A673 (cell line): ENCODE measurements at regions not wholly inside any gene's neighbourhood (a gene's known extent, or its start where the extent isn't known, plus 50 kb on each side); places are given as distances from the start of the nearest gene placed in this dataset.

ENCODE experiments used
- BruUV-seq: library from RNA; stranded (reverse); fragments of 400-500 nt; replicated peaks from 2 replicates; lab custom pipeline; 2021; lab: Mats Ljungman, UMichigan
- CTCF ChIA-PET: fragments of 300-600 bp; sonication (Branson Sonifier 250); formaldehyde crosslinking; loops from one replicate; lab custom pipeline; 2022; ENCODE audit warnings: antibody characterized with exemption; lab: Charles Lee
- POLR2A ChIA-PET: fragments of 300-600 bp; sonication (Branson Sonifier 250); formaldehyde crosslinking; loops from one replicate; lab custom pipeline; 2022; ENCODE audit warnings: antibody characterized with exemption; ENCODE audit not compliant: low non-redundant PET; lab: Charles Lee
- DNase-seq: peaks from one replicate; pipeline ENCODE4 v3.0.0-alpha.2; 2015; ENCODE audit warnings: low spot score
- H3K27ac ChIP-seq: fragments of 200-600 bp; sonication (generic); 2 replicates; pipeline ENCODE4 v1.5.1; 2016; ENCODE audit warnings: mixed run types, low read depth, mild to moderate bottlenecking, mixed read lengths, antibody characterized with exemption, low read length; ENCODE audit not compliant: poor library complexity, severe bottlenecking
- H3K27me3 ChIP-seq: fragments of 200-600 bp; sonication (generic); replicated peaks from 2 replicates; pipeline ENCODE4 v1.6.1; 2017; ENCODE audit warnings: mixed run types, low read depth, mild to moderate bottlenecking, mixed read lengths, antibody characterized with exemption, low read length; ENCODE audit not compliant: insufficient read depth, poor library complexity
- H3K36me3 ChIP-seq: fragments of 200-600 bp; sonication (generic); 2 replicates; pipeline ENCODE4 v1.6.1; 2016; ENCODE audit warnings: mixed run types, mild to moderate bottlenecking, mixed read lengths, antibody characterized with exemption, low read length; ENCODE audit not compliant: insufficient read depth, poor library complexity, severe bottlenecking
- H3K4me1 ChIP-seq: fragments of 200-600 bp; sonication (generic); 2 replicates; pipeline ENCODE4 v1.6.1; 2017; ENCODE audit warnings: mixed run types, mild to moderate bottlenecking, mixed read lengths, antibody characterized with exemption, low read length; ENCODE audit not compliant: insufficient read depth, poor library complexity, severe bottlenecking
- H3K4me3 ChIP-seq: fragments of 200-600 bp; sonication (generic); 2 replicates; pipeline ENCODE4 v1.5.1; 2016; ENCODE audit warnings: low read depth, mixed run types, mild to moderate bottlenecking, mixed read lengths, low read length; ENCODE audit not compliant: poor library complexity, severe bottlenecking
- H3K9me3 ChIP-seq: fragments of 200-600 bp; sonication (generic); 2 replicates; pipeline ENCODE4 v1.6.1; 2016; ENCODE audit warnings: mixed run types, low read depth, mild to moderate bottlenecking, mixed read lengths, antibody characterized with exemption, low read length; ENCODE audit not compliant: poor library complexity, severe bottlenecking
- EZH2 ChIP-seq: fragments of 200-600 bp; sonication (generic); IDR thresholded peaks from 2 replicates; pipeline ENCODE4 v1.6.1; 2017; ENCODE audit warnings: borderline replicate concordance, low read depth, mild to moderate bottlenecking, mixed read lengths, antibody characterized with exemption, low read length; ENCODE audit not compliant: poor library complexity, severe bottlenecking
- intact Hi-C: fragments of 100-400 bp; cut with micrococcal nuclease; formaldehyde crosslinking; loops from one replicate; pipeline ENCODE4 v1.10.0; 2022; ENCODE audit not compliant: unreplicated experiment
- TF ChIP-seq, protein P1 (sequence below): fragments of 300-800, 200-600 bp; sonication (generic); conservative IDR thresholded peaks from 2 replicates; pipeline ENCODE4 v1.5.1; 2017; ENCODE audit warnings: low read depth, mild to moderate bottlenecking, antibody characterized with exemption, low read length, moderate library complexity, mixed read lengths

DNA sequence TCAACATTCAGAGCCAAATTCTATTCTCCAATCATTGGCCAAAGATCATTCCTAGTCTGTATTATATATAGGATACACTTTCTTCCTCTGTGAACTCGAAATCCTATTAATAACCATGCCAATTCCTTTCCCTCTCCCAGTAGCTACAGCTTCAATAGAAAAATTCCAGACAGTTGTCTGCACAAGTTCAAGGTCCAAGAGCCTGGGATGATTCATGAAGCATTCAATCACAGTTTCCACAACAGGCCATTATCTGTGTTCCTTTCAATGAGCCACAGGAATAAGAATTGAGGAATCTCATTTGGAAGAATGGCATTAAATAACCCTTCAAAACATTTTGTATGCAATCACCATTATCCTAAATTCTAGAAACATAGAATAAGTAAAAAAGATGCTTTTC lies 437.4 kb downstream of the RMST start:
- H3K4me1 ChIP-seq: no peaks in the 10 kb centered on the region
- no peaks in the 10 kb centered on the region for H3K9me3 ChIP-seq
- ChIA-PET CTCF (no interaction called here), POLR2A (no interaction called here)
- TF ChIP-seq, protein P1, sequence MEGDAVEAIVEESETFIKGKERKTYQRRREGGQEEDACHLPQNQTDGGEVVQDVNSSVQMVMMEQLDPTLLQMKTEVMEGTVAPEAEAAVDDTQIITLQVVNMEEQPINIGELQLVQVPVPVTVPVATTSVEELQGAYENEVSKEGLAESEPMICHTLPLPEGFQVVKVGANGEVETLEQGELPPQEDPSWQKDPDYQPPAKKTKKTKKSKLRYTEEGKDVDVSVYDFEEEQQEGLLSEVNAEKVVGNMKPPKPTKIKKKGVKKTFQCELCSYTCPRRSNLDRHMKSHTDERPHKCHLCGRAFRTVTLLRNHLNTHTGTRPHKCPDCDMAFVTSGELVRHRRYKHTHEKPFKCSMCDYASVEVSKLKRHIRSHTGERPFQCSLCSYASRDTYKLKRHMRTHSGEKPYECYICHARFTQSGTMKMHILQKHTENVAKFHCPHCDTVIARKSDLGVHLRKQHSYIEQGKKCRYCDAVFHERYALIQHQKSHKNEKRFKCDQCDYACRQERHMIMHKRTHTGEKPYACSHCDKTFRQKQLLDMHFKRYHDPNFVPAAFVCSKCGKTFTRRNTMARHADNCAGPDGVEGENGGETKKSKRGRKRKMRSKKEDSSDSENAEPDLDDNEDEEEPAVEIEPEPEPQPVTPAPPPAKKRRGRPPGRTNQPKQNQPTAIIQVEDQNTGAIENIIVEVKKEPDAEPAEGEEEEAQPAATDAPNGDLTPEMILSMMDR: no peak
- TF ChIP-seq EZH2: no peak
- DNase-seq: no peak
- H3K36me3 ChIP-seq: no peaks in the 10 kb centered on the region
- intact Hi-C loops: no loop called here
- H3K27me3 ChIP-seq: peaks cover 34% of the 10 kb centered on the region
- BruUV-seq: no TSS peak
- no peak overlapping the region for H3K4me3 ChIP-seq
- no peak overlapping the region for H3K27ac ChIP-seq

DNA sequence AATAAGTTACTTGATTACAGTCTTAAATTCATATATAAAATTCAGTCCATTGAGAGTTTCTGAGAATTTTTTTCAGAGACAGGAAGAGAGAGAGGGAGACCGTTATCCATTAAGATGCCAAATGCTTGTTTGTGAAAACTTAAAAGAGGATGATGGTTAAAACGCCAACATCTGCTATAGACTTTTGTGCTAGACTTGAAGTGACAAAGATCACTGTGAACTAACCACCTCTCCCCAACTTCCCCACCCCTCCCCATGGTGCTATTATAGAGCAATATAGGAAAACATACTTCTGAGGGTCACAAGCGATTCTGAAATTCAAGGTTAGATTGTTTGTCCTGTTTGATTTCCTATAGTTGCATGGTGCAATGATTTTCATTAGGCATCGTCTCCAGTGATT lies 440.8 kb downstream of the RMST start:
- no peak for TF ChIP-seq EZH2
- TF ChIP-seq, protein P1: no peak
- Histone ChIP-seq H3K4me3 (no peak overlapping the region), H3K4me1 (no peaks in the 10 kb centered on the region), H3K27ac (no peak overlapping the region), H3K27me3 (peaks cover 66% of the 10 kb centered on the region), H3K36me3 (no peaks in the 10 kb centered on the region), H3K9me3 (no peaks in the 10 kb centered on the region)
- ChIA-PET CTCF (no interaction called here), POLR2A (no interaction called here)
- intact Hi-C loops: no loop called here
- no TSS peak for BruUV-seq
- DNase-seq: no peak

DNA sequence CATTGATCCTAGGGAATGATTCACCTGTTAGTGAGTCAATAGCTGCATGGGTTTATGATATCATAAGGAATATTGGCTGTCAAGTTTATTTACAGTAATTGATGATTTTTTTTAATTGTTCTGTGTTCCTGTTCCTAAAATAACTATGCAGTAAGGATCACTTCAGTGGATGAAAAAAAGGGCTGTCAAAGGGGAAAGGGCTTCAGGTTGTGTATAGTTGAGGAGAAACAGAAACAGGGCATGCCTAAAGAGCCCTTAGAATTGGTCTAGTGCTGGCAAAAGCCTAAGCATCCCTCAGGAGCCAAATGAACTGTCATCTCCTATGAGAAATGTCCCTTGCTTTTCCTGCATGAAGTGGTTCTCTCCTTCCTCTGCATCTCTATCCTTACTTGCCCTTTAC lies 444.9 kb downstream of the RMST start:
- H3K4me3 ChIP-seq: no peak overlapping the region
- POLR2A ChIA-PET: no interaction called here
- no peak for DNase-seq
- H3K9me3 ChIP-seq: no peaks in the 10 kb centered on the region
- no peaks in the 10 kb centered on the region for H3K36me3 ChIP-seq
- intact Hi-C loops: no loop called here
- BruUV-seq: no TSS peak
- TF ChIP-seq EZH2: no peak
- TF ChIP-seq, protein P1: no peak
- H3K4me1 ChIP-seq: no peaks in the 10 kb centered on the region
- H3K27me3 ChIP-seq: peaks cover 62% of the 10 kb centered on the region
- CTCF ChIA-PET: no interaction called here
- H3K27ac ChIP-seq: no peak overlapping the region
